ENCODE measurements at regions not wholly inside any gene's neighbourhood (a gene's known extent, or its start where the extent isn't known, plus 50 kb on each side); places are given as distances from the start of the nearest gene placed in this dataset.

DNA sequence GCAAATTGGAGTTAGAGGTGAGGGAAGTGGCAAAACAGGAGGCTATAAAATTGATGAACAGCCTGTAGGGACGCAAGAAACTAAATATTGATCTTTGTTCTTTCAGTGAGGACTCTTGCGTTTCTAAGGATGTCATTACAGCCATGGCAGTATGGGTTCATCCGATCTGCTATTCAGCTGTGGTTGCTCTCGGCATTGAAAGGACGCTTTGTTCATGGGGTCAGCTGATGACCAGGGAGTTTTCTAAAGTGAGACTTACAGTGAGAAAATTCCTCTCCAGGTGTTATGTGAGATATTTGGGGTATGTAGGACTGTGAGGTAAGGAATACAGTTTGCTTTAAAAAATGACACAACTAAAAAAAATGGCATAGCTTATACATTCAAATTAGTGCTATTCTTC lies 52.7 kb upstream of the PELI1 start:
- Mint-ChIP-seq H3K9me3 (no peaks in the 10 kb centered on the region), H3K27ac (no peak overlapping the region), H3K36me3 (peaks cover under 1% of the 10 kb centered on the region), H3K27me3 (no peaks in the 10 kb centered on the region), H3K4me3 (no peak overlapping the region), H3K4me1 (peaks cover 15% of the 10 kb centered on the region)
- ATAC-seq (ENCODE audit: low read depth) (no peak), DNase-seq (ENCODE audit: low spot score in 2 of 2) (no peak)

DNA sequence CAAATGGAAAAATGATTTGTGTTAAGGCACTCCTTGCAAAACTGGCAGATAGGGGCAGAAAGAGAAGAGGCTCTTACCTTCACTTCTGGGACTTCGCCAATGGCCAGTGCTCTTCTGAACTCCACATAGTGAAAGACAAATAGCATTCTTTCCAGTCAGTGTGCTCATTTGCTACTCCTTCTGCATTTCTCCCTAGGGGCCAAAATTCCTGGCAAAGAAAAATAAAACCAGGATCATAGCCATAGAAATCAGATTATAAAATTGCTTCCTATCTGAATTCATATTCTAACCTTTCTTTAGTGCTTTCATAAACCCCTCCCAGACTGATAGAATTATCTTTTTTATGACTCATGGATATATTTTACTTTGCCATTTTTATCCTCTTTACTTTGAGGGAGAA lies 56.9 kb upstream of the PELI1 start:
- H3K27me3 Mint-ChIP-seq, result no peaks in the 10 kb centered on the region
- no peak for DNase-seq (ENCODE audit: low spot score in 2 of 2)
- ATAC-seq (ENCODE audit: low read depth), result no peak
- H3K4me1 Mint-ChIP-seq, result peaks cover 25% of the 10 kb centered on the region
- H3K36me3 Mint-ChIP-seq, result peaks cover 2% of the 10 kb centered on the region
- no peak overlapping the region for H3K4me3 Mint-ChIP-seq
- no peak overlapping the region for H3K27ac Mint-ChIP-seq
- H3K9me3 Mint-ChIP-seq, result no peaks in the 10 kb centered on the region

- no peak overlapping the region for H3K27ac Mint-ChIP-seq
- H3K4me3 Mint-ChIP-seq, result no peak overlapping the region
- peaks cover 31% of the 10 kb centered on the region for H3K4me1 Mint-ChIP-seq
- ATAC-seq (ENCODE audit: low read depth), result no peak
- H3K36me3 Mint-ChIP-seq, result peaks cover 2% of the 10 kb centered on the region
- no peaks in the 10 kb centered on the region for H3K27me3 Mint-ChIP-seq
- no peaks in the 10 kb centered on the region for H3K9me3 Mint-ChIP-seq
- DNase-seq (ENCODE audit: low spot score in 2 of 2), result no peak
These were observed 58.1 kb upstream of the PELI1 start for GRCh38 chr2:64202206-64202845.

DNA sequence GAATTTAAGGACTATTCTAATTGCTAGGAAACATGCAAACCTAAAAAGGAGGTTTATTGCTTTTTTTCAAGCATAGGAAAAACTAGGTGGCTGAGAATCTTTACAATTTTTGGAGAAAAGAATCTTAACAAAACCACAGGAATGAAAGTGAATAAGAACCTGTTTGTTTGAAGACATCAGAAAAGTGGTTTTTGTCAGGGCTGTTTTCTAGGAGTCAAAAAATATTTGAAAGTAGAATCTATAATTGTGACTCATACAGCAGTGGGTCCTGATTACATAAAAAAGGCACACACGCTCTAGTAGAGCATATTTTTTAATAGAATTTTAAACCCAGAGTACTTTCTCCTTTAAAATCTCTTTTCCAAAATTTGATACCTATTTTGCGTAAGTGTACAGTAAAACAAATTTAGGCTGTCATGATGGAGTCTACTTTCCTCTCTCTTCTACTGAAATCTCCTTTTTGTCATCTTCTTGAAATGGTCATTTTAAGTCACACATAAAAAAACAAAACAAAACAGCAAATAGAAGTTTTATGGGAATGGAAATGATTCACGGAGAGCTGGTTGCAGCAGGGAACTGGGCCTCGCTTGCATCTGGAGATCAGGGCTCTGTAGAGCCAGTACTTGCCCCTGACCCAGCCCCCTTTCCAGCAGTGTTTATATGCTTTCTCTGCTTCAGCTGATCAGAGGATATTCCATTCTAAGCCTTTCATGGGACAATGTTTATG lies 59.1 kb upstream of the PELI1 start:
- H3K9me3 Mint-ChIP-seq, result no peaks in the 10 kb centered on the region
- peaks cover 29% of the 10 kb centered on the region for H3K4me1 Mint-ChIP-seq
- H3K36me3 Mint-ChIP-seq, result peaks cover 2% of the 10 kb centered on the region
- DNase-seq (ENCODE audit: low spot score in 2 of 2), result no peak
- H3K4me3 Mint-ChIP-seq, result peak overlapping the region; percentile 75
- no peaks in the 10 kb centered on the region for H3K27me3 Mint-ChIP-seq
- peak overlapping the region; percentile 97 for H3K27ac Mint-ChIP-seq
- no peak for ATAC-seq (ENCODE audit: low read depth)

- DNase-seq (ENCODE audit: low spot score in 2 of 2) (peak; percentile 42 to 52), ATAC-seq (ENCODE audit: low read depth) (peak; percentile 82)
- H3K27ac Mint-ChIP-seq, result peak overlapping the region; percentile 97
- no peaks in the 10 kb centered on the region for H3K27me3 Mint-ChIP-seq
- peaks cover 29% of the 10 kb centered on the region for H3K4me1 Mint-ChIP-seq
- peak overlapping the region; percentile 75 for H3K4me3 Mint-ChIP-seq
- peaks cover 2% of the 10 kb centered on the region for H3K36me3 Mint-ChIP-seq
- no peaks in the 10 kb centered on the region for H3K9me3 Mint-ChIP-seq
These were observed 59.8 kb upstream of the PELI1 start for GRCh38 chr2:64203858-64204632.

DNA sequence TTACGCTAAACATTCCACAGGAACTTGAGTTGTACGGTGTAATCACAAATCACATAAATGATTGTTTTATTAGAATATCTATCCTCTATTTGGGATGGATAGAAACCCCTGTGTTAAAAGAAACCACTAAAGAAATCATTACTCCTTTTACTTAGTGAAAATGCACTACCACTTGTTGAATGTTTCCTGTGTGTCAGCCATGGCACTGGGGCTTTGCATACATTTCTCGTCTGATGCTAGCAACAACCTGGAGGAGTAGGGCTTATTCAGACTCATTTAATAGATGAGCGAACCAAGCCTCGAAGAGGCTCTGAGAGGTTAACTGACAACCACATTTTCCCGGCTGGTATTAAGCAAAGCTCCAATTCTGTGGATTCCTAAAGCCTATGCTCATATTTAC lies 60.5 kb upstream of the PELI1 start:
- H3K4me3 Mint-ChIP-seq, result peak overlapping the region; percentile 75
- ATAC-seq (ENCODE audit: low read depth), result peak; percentile 28

GRCh38 chr2:64205415-64205814 lies 61.2 kb upstream of the PELI1 start:
- H3K36me3 Mint-ChIP-seq, result peaks cover 2% of the 10 kb centered on the region
- no peaks in the 10 kb centered on the region for H3K27me3 Mint-ChIP-seq
- H3K27ac Mint-ChIP-seq, result peak overlapping the region; percentile 97
- no peaks in the 10 kb centered on the region for H3K9me3 Mint-ChIP-seq
- DNase-seq (ENCODE audit: low spot score in 2 of 2), result no peak
- H3K4me1 Mint-ChIP-seq, result peaks cover 32% of the 10 kb centered on the region
- no peak for ATAC-seq (ENCODE audit: low read depth)
- no peak overlapping the region for H3K4me3 Mint-ChIP-seq

More for the DNA sequence above, 60.5 kb upstream of the PELI1 start:
- DNase-seq (ENCODE audit: low spot score in 2 of 2), result no peak
- Mint-ChIP-seq H3K4me1 (peaks cover 32% of the 10 kb centered on the region), H3K27me3 (no peaks in the 10 kb centered on the region), H3K9me3 (no peaks in the 10 kb centered on the region), H3K27ac (peak overlapping the region; percentile 97), H3K36me3 (peaks cover 2% of the 10 kb centered on the region)

DNA sequence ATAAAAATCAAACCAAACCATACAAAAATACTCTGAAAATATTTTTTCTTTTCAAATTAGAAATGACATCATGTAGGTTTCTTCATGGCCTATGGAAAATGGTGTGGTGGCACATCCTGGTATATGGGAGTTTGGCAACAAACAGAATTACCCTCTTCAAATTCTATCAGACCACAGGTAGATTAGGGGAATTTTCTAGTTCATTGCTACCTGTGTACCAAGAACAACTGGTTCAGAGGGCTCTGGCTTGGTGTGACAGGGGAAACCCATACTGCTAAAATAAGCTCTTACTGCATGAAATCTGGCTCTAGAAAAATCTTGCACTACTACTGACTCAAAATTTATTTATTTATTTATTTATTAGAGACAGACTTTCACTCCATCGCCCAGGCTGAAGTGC lies 63.4 kb upstream of the PELI1 start:
- peak; percentile 58 for ATAC-seq (ENCODE audit: low read depth)

DNA sequence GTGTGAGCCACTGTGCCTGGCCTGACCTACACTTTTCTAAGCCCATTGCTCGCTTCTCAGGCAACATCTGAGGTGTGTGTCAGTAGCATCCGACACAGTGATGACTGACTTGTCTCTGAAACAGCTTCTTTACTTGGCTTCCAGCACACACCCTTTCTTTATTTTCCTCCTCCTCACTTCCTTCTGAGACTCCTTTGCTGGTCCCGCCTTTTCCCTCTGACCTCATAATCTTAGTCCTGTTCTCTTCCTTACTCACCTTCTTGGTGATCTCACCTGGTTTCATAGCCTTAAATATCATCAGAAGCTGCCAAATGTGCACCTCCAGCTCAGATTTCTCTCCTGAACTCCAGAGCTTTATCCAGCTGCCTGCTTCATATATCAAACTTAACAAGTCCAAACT lies 66.6 kb upstream of the PELI1 start:
- DNase-seq (ENCODE audit: low spot score in 2 of 2) (no peak), ATAC-seq (ENCODE audit: low read depth) (no peak)
- peaks cover 41% of the 10 kb centered on the region for H3K4me1 Mint-ChIP-seq
- H3K27ac Mint-ChIP-seq, result peak overlapping the region; percentile 100
- peaks cover 1% of the 10 kb centered on the region for H3K9me3 Mint-ChIP-seq
- no peak overlapping the region for H3K4me3 Mint-ChIP-seq
- peaks cover 8% of the 10 kb centered on the region for H3K36me3 Mint-ChIP-seq
- H3K27me3 Mint-ChIP-seq, result no peaks in the 10 kb centered on the region

More for the DNA sequence above, 63.4 kb upstream of the PELI1 start:
- Mint-ChIP-seq H3K27ac (peak overlapping the region; percentile 83), H3K4me1 (peaks cover 42% of the 10 kb centered on the region), H3K4me3 (no peak overlapping the region), H3K9me3 (peaks cover 1% of the 10 kb centered on the region), H3K27me3 (no peaks in the 10 kb centered on the region), H3K36me3 (peaks cover 8% of the 10 kb centered on the region)
- DNase-seq (ENCODE audit: low spot score in 2 of 2), result no peak

GRCh38 chr2:64211276-64211921 lies 67.2 kb upstream of the PELI1 start:
- peaks cover 44% of the 10 kb centered on the region for H3K4me1 Mint-ChIP-seq
- no peak for ATAC-seq (ENCODE audit: low read depth)
- peaks cover 8% of the 10 kb centered on the region for H3K36me3 Mint-ChIP-seq
- peak overlapping the region; percentile 100 for H3K27ac Mint-ChIP-seq
- H3K4me3 Mint-ChIP-seq, result no peak overlapping the region
- H3K27me3 Mint-ChIP-seq, result no peaks in the 10 kb centered on the region
- no peak for DNase-seq (ENCODE audit: low spot score in 2 of 2)
- H3K9me3 Mint-ChIP-seq, result peaks cover 1% of the 10 kb centered on the region

- H3K27ac Mint-ChIP-seq, result peak overlapping the region; percentile 100
- DNase-seq (ENCODE audit: low spot score in 2 of 2) (no peak), ATAC-seq (ENCODE audit: low read depth) (no peak)
- peaks cover 1% of the 10 kb centered on the region for H3K9me3 Mint-ChIP-seq
- H3K4me1 Mint-ChIP-seq, result peaks cover 40% of the 10 kb centered on the region
- H3K36me3 Mint-ChIP-seq, result peaks cover 9% of the 10 kb centered on the region
- no peak overlapping the region for H3K4me3 Mint-ChIP-seq
- no peaks in the 10 kb centered on the region for H3K27me3 Mint-ChIP-seq
These were observed 68.1 kb upstream of the PELI1 start for GRCh38 chr2:64212346-64212745.

- Mint-ChIP-seq H3K4me3 (peak overlapping the region; percentile 17), H3K4me1 (peaks cover 40% of the 10 kb centered on the region), H3K36me3 (peaks cover 9% of the 10 kb centered on the region), H3K27me3 (no peaks in the 10 kb centered on the region), H3K9me3 (peaks cover 1% of the 10 kb centered on the region), H3K27ac (peak overlapping the region; percentile 100)
- ATAC-seq (ENCODE audit: low read depth) (no peak), DNase-seq (ENCODE audit: low spot score in 2 of 2) (no peak)
These were observed 68.6 kb upstream of the PELI1 start for GRCh38 chr2:64212801-64213321.

DNA sequence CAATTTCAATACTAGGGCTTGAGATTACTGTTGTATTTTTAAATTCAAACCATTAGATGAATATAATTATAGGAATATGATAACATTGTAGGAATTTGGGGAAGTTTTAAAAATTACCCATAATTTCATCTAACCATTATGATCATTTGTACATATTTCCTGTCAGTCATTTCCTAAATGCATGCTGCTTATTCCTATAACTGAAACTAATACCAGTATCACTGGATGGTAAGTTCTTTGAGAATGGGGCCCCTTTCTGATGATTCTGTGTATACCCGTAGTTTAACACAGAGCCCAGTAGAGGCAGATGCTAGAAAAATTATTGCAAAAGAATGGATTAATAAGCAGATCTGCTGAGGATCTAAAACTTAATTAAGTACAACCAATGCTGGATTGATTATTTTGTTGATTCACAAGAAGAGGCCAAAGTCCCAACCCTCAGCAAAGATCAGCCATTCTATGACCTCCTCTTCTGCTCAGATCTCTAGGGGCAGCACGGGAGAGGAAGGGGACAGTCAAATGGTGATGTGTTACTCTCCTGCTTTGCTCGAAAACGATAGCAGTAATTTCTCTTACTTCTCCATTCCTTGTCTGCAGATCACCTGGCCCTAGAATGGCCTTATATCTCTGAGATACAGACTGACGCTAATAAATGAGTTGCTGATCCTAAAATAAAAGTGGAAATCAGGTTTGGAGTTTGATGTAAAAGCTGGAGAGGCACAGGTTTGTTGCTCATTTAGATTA lies 69.5 kb upstream of the PELI1 start:
- ATAC-seq (ENCODE audit: low read depth) (peak; percentile 69), DNase-seq (ENCODE audit: low spot score in 2 of 2) (peak; percentile 35 to 49)
- Mint-ChIP-seq H3K4me1 (peaks cover 40% of the 10 kb centered on the region), H3K36me3 (peaks cover 9% of the 10 kb centered on the region), H3K27me3 (no peaks in the 10 kb centered on the region), H3K27ac (peak overlapping the region; percentile 100), H3K4me3 (peak overlapping the region; percentile 67), H3K9me3 (peaks cover 1% of the 10 kb centered on the region)

All from memory B cell (primary cell).